K562 (cell line): ENCODE measurements at regions not wholly inside any gene's neighbourhood (a gene's known extent, or its start where the extent isn't known, plus 50 kb on each side); places are given as distances from the start of the nearest gene placed in this dataset.

Experiments used
- ATAC-seq: fragments of 200-7000 bp; cut with Tn5 transposase; 3 replicates; pipeline ENCODE4 v1.9.1; 2020; ENCODE audit warnings: moderate library complexity
- BruUV-seq: library from RNA; stranded (reverse); fragments of 400-500 nt; replicated peaks from 2 replicates; lab custom pipeline; 2021; lab: Mats Ljungman, UMichigan
- CTCF ChIA-PET: fragments of 300-600 bp; formaldehyde crosslinking; extraction: SDS; loops from one replicate; lab custom pipeline; 2021; ENCODE audit warnings: low intra/inter-chr PET ratio; lab: Yijun Ruan, JAX
- POLR2A ChIA-PET: fragments of 300-600, 350-650 bp; sonication (Branson Sonifier 250); formaldehyde crosslinking; extraction: SDS; loops from one replicate; lab custom pipeline; 2021; ENCODE audit warnings: antibody characterized with exemption, inconsistent platforms; lab: Yijun Ruan, JAX
- DNase-seq, 4 experiments: peaks; one replicate each; pipeline versions ENCODE4 v3.0.0 to v3.0.0-alpha.2; 2011 to 2018; ENCODE audit warnings: low spot score in 3 of 4, mixed read lengths in 3 of 4; ENCODE audit errors: extremely low read depth in 1 of 4
- FAIRE-seq: peaks from 2 replicates; lab custom pipeline; 2011; peaks lifted over from hg19 to GRCh38; lab: Jason Lieb, UNC
- H2AFZ ChIP-seq: 2 replicates; pipeline ENCODE4 v1.6.0; 2011; ENCODE audit warnings: low read depth, low read length, control low read depth, inconsistent platforms
- H3K27ac ChIP-seq: fragments of 200-600 bp; 3 replicates; pipeline ENCODE4 v1.8.0; 2011; ENCODE audit warnings: low read depth, mild to moderate bottlenecking, control low read depth, inconsistent platforms, low read length, moderate library complexity, mixed read lengths; ENCODE audit errors: extremely low read depth
- H3K27me3 ChIP-seq, 2 experiments: fragments of 300-600 bp in 1 of 2; 2 replicates in 1 of 2; 3 replicates in 1 of 2; pipeline versions ENCODE4 v1.6.0 to v1.8.0; 2011; ENCODE audit warnings: inconsistent platforms in 2 of 2, low read length in 2 of 2, mild to moderate bottlenecking in 1 of 2, mixed read lengths in 1 of 2, moderate library complexity in 1 of 2; ENCODE audit not compliant: control insufficient read depth in 2 of 2, insufficient read depth in 2 of 2
- H3K36me3 ChIP-seq: fragments of 300-600 bp; 3 replicates; pipeline ENCODE4 v1.8.0; 2011; ENCODE audit warnings: mild to moderate bottlenecking, low read length, inconsistent platforms; ENCODE audit not compliant: control insufficient read depth, insufficient read depth
- H3K4me1 ChIP-seq, 2 experiments: fragments of 200-600 bp in 1 of 2; replicated peaks in 1 of 2; 2 replicates in 1 of 2; 3 replicates in 1 of 2; pipeline versions ENCODE4 v1.5.1 to v1.8.0; 2011; ENCODE audit warnings: inconsistent platforms in 2 of 2, low read length in 2 of 2, mild to moderate bottlenecking in 1 of 2, mixed read lengths in 1 of 2, moderate library complexity in 1 of 2; ENCODE audit not compliant: control insufficient read depth in 2 of 2, insufficient read depth in 2 of 2
- H3K4me2 ChIP-seq: 2 replicates; pipeline ENCODE4 v1.6.1; 2011; ENCODE audit warnings: low read length, control low read depth, inconsistent platforms, mixed read lengths; ENCODE audit not compliant: insufficient read depth
- H3K4me3 ChIP-seq: fragments of 200-600 bp; sonication (generic), shearing (Covaris generic); 2 replicates; pipeline ENCODE4 v1.5.1; 2016; ENCODE audit warnings: control low read depth, inconsistent platforms
- H3K79me2 ChIP-seq: fragments of 200-600 bp; 3 replicates; pipeline ENCODE4 v1.8.0; 2011; ENCODE audit warnings: low read length, inconsistent platforms; ENCODE audit not compliant: control insufficient read depth, insufficient read depth
- H3K9ac ChIP-seq, 2 experiments: 2 replicates each; pipeline versions ENCODE4 v1.6.0 to v1.6.1; 2011; ENCODE audit warnings: low read depth in 2 of 2, low read length in 2 of 2, control low read depth in 1 of 2, inconsistent platforms in 1 of 2, mild to moderate bottlenecking in 1 of 2, mixed read lengths in 1 of 2; ENCODE audit not compliant: insufficient read depth in 1 of 2
- H3K9me1 ChIP-seq: one replicate; pipeline ENCODE4 v1.6.0; 2011; ENCODE audit warnings: inconsistent platforms, mild to moderate bottlenecking, low read length, moderate library complexity; ENCODE audit not compliant: control insufficient read depth, insufficient read depth
- H3K9me3 ChIP-seq: replicated peaks from 2 replicates; pipeline ENCODE4 v1.5.1; 2011; ENCODE audit warnings: low read depth, low read length, inconsistent platforms; ENCODE audit not compliant: control insufficient read depth, insufficient read depth
- H4K20me1 ChIP-seq: replicated peaks from 2 replicates; pipeline ENCODE4 v1.6.1; 2011; ENCODE audit warnings: low read length, inconsistent platforms, mixed read lengths; ENCODE audit not compliant: control insufficient read depth, insufficient read depth
- BRD9 ChIP-seq: fragments of 450-650 bp; IDR thresholded peaks from 2 replicates; pipeline ENCODE4 v1.6.1; 2018; ENCODE audit warnings: low read depth; ENCODE audit not compliant: partially characterized antibody
- EHMT2 ChIP-seq: fragments of 450-650 bp; IDR thresholded peaks from 2 replicates; pipeline ENCODE4 v1.6.1; 2018; ENCODE audit warnings: antibody characterized with exemption
- HNRNPH1 ChIP-seq: fragments of 200-400 bp; formaldehyde crosslinking; optimal IDR thresholded peaks from 2 replicates; pipeline ENCODE3; 2017; ENCODE audit warnings: low read depth, mild to moderate bottlenecking, low read length, moderate library complexity
- KDM2B ChIP-seq: fragments of 250-450 bp; sonication (Bioruptor Pico); IDR thresholded peaks from 2 replicates; pipeline ENCODE4 v1.8.0; 2021; ENCODE audit warnings: mild to moderate bottlenecking, moderate library complexity
- KLF16 ChIP-seq: IDR thresholded peaks from 2 replicates; pipeline ENCODE4 v1.6.1; 2016; ENCODE audit warnings: antibody characterized with exemption
- MEIS2 ChIP-seq: fragments of 450-650 bp; IDR thresholded peaks from 2 replicates; pipeline ENCODE4 v1.6.1; 2014; ENCODE audit warnings: mild to moderate bottlenecking; ENCODE audit not compliant: partially characterized antibody
- PTTG1 ChIP-seq: fragments of 450-650 bp; IDR thresholded peaks from 2 replicates; pipeline ENCODE4 v1.6.1; 2016; ENCODE audit warnings: low read depth, mild to moderate bottlenecking, missing genetic modification characterization, missing compliant biosample characterization
- RUNX1 ChIP-seq: sonication (generic); IDR thresholded peaks from 2 replicates; pipeline ENCODE4 v1.6.1; 2016; ENCODE audit warnings: antibody characterized with exemption, low read depth
- ZNF140 ChIP-seq: fragments of 250-450 bp; sonication (Bioruptor Pico); IDR thresholded peaks from 2 replicates; pipeline ENCODE4 v1.8.0; 2021; ENCODE audit warnings: moderate library complexity, mild to moderate bottlenecking, inconsistent platforms
- ZNF146 ChIP-seq: IDR thresholded peaks from one replicate; pipeline ENCODE4 v1.6.1; 2018; ENCODE audit warnings: missing compliant biosample characterization; ENCODE audit not compliant: unreplicated experiment
- ZNF184 ChIP-seq: sonication (generic); formaldehyde crosslinking; IDR thresholded peaks from 2 replicates; pipeline ENCODE4 v1.5.0; 2020; ENCODE audit warnings: missing genetic modification reagents
- ZNF197 ChIP-seq: fragments of 200-800 bp; sonication (Bioruptor generic); IDR thresholded peaks from 2 replicates; pipeline ENCODE4 v1.6.1; 2016; ENCODE audit warnings: low read depth, missing genetic modification characterization, missing compliant biosample characterization
- ZNF696 ChIP-seq: fragments of 250-450 bp; sonication (Bioruptor Pico); conservative IDR thresholded peaks from 2 replicates; pipeline ENCODE4 v1.4.0; 2020; ENCODE audit warnings: mild to moderate bottlenecking, moderate library complexity
- WGBS: fragments of 100-300 bp; shearing (Covaris generic); methylation state at CpG from one replicate; pipeline ENCODE4 v1.1.6; 2016; ENCODE audit warnings: low coverage, mixed read lengths; ENCODE audit not compliant: insufficient coverage; ENCODE audit errors: missing lambda C conversion rate; 5-methylcytosine and 5-hydroxymethylcytosine counted together
- in situ Hi-C: fragments of 300-500 bp; cut with MboI; formaldehyde crosslinking; loops from 4 replicates; pipeline ENCODE4 v1.15.0; 2018; ENCODE audit warnings: inconsistent platforms, mixed read lengths
- intact Hi-C: fragments of 100-400 bp; cut with micrococcal nuclease; formaldehyde crosslinking; loops from 2 replicates; pipeline ENCODE4 v1.14.2; 2022
- TF ChIP-seq, protein P1 (sequence below): fragments of 150-350 bp; conservative IDR thresholded peaks from 2 replicates; pipeline ENCODE4 v1.6.1; 2014; ENCODE audit warnings: low read length

DNA sequence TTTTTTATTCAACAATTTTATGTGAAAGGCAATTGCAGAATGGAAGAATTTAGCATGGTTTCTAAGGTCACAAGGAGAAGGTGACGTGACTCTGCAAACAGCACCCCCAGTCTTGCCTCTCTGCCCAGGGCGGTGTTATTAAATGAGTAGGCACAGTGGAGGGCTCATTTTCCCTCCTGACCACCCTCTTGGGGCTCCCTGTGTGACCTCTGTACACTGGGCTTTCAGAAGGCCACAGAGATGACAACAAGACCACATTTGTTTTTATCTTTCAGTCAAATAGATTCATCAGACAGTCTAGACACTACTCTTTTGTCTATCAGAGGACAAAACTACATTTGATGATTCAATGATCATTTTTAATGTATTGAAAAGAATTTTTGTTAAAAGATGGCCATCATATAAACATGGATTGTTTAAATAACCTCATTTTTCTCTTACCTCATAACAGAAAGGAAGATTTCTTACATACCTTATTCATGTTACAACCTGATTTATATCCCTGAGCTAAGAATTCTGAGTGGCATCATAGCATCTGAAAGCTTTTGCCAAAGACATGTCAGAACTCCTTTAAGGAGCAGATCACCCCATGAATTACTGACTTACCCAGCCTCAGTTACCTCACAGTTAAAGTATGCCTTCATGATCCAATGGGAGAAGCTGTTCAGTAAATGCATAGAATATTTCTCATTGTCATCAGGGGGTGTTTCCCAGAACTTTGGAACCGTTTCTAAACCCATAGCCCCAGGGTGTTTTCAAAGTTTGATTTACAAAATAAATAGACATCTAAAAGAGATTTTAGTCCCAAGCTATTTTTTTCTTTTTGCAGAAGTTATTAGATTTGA lies 184.0 kb upstream of the RFC3 start:
- DNase-seq = no peak
- TF ChIP-seq KLF16 (no peak), HNRNPH1 (no peak), KDM2B (CRISPR knock-in tag) (no peak), BRD9 (no peak), RUNX1 (no peak)
- TF ChIP-seq, all 486 proteins: peak for 0
- intact Hi-C loops = no loop called here
- POLR2A ChIA-PET = no interaction called here
- no peak overlapping the region for H3K9ac ChIP-seq
- no peaks in the 10 kb centered on the region for H3K79me2 ChIP-seq
- no peaks in the 10 kb centered on the region for H3K4me1 ChIP-seq
- no peak for FAIRE-seq
- ATAC-seq = no peak
- WGBS = 0% methylated on average over 3 of the region's 3 CpGs
- H2AFZ ChIP-seq = no peak overlapping the region
- no peaks in the 10 kb centered on the region for H4K20me1 ChIP-seq
- no peaks in the 10 kb centered on the region for H3K9me3 ChIP-seq
- no peak overlapping the region for H3K4me2 ChIP-seq
- CTCF ChIA-PET = no interaction called here
- in situ Hi-C loops = no loop called here
- H3K27me3 ChIP-seq = peaks cover 0 to 5% of the 10 kb centered on the region in 2 experiments; a peak in 1 of 5 replicates
- H3K4me3 ChIP-seq = no peak overlapping the region
- BruUV-seq = no TSS peak
- no peaks in the 10 kb centered on the region for H3K36me3 ChIP-seq
- H3K27ac ChIP-seq = no peak overlapping the region
- no peaks in the 10 kb centered on the region for H3K9me1 ChIP-seq

DNA sequence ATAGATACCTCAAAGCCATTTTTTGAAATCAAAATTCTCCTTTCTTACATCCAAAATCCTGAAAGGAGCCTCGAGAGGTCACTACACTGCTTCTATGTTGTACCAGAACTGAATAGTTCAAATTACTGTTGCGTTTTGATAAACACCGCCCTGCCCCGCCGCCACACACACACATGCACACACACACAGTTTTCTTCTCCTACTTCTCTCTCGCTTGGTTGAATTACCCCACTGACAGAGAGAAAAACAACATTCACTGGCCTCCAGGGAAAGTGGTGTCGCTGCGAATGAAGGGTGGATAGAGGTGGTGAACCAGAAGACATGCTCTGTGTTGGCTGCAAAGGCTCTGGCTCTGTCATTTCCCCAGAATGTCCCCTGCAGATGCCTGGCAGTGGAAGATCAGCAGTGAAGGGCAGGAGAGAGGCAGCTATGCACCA lies 183.4 kb upstream of the RFC3 start:
- no peak overlapping the region for H3K27ac ChIP-seq
- H3K36me3 ChIP-seq = no peaks in the 10 kb centered on the region
- H3K9me3 ChIP-seq = no peaks in the 10 kb centered on the region
- POLR2A ChIA-PET = no interaction called here
- peaks cover 0 to 5% of the 10 kb centered on the region in 2 experiments; a peak in 1 of 5 replicates for H3K27me3 ChIP-seq
- H3K4me3 ChIP-seq = no peak overlapping the region
- H3K79me2 ChIP-seq = no peaks in the 10 kb centered on the region
- H3K9me1 ChIP-seq = no peaks in the 10 kb centered on the region
- H3K4me2 ChIP-seq = no peak overlapping the region
- no peaks in the 10 kb centered on the region for H3K4me1 ChIP-seq
- no peak overlapping the region for H2AFZ ChIP-seq
- no peak for ATAC-seq
- no peak for DNase-seq
- in situ Hi-C loops = no loop called here
- no peaks in the 10 kb centered on the region for H4K20me1 ChIP-seq
- CTCF ChIA-PET = no interaction called here
- intact Hi-C loops = no loop called here
- H3K9ac ChIP-seq = no peak overlapping the region
- BruUV-seq = no TSS peak
- no peak for FAIRE-seq
- 6% methylated on average over 4 of the region's 8 CpGs for WGBS
- TF ChIP-seq PTTG1 (no peak), ZNF140 (CRISPR knock-in tag) (no peak), ZNF696 (CRISPR knock-in tag) (no peak), EHMT2 (no peak), ZNF146 (CRISPR knock-in tag) (no peak), MEIS2 (no peak), ZNF184 (CRISPR knock-in tag) (no peak), ZNF197 (CRISPR knock-in tag) (no peak)
- TF ChIP-seq, protein P1, sequence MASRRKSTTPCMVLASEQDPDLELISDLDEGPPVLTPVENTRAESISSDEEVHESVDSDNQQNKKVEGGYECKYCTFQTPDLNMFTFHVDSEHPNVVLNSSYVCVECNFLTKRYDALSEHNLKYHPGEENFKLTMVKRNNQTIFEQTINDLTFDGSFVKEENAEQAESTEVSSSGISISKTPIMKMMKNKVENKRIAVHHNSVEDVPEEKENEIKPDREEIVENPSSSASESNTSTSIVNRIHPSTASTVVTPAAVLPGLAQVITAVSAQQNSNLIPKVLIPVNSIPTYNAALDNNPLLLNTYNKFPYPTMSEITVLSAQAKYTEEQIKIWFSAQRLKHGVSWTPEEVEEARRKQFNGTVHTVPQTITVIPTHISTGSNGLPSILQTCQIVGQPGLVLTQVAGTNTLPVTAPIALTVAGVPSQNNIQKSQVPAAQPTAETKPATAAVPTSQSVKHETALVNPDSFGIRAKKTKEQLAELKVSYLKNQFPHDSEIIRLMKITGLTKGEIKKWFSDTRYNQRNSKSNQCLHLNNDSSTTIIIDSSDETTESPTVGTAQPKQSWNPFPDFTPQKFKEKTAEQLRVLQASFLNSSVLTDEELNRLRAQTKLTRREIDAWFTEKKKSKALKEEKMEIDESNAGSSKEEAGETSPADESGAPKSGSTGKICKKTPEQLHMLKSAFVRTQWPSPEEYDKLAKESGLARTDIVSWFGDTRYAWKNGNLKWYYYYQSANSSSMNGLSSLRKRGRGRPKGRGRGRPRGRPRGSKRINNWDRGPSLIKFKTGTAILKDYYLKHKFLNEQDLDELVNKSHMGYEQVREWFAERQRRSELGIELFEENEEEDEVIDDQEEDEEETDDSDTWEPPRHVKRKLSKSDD = no peak
